IMR-90 (cell line): ENCODE measurements at regions not wholly inside any gene's neighbourhood (a gene's known extent, or its start where the extent isn't known, plus 50 kb on each side); places are given as distances from the start of the nearest gene placed in this dataset.

Source experiments
- ATAC-seq: fragments of 200-7000 bp; cut with Tn5 transposase; 2 replicates; pipeline ENCODE4 v1.9.1; 2020; ENCODE audit warnings: low read depth, mild to moderate bottlenecking, moderate library complexity
- BruUV-seq: library from RNA; stranded (reverse); fragments of 400-500 nt; replicated peaks from 2 replicates; lab custom pipeline; 2021; lab: Mats Ljungman, UMichigan
- CTCF ChIA-PET: fragments of 300-600 bp; formaldehyde crosslinking; extraction: SDS; loops from one replicate; lab custom pipeline; 2021; ENCODE audit warnings: antibody characterized with exemption; lab: Yijun Ruan, JAX
- POLR2A ChIA-PET: fragments of 300-600 bp; sonication (Branson Sonifier 250); formaldehyde crosslinking; loops from one replicate; lab custom pipeline; 2022; ENCODE audit warnings: antibody characterized with exemption; ENCODE audit not compliant: unreplicated experiment; lab: Charles Lee
- DNase-seq: peaks from one replicate; pipeline ENCODE4 v3.0.0; 2013
- H2AFZ ChIP-seq: replicated peaks from 2 replicates; pipeline ENCODE3; 2013; ENCODE audit warnings: low read length, mild to moderate bottlenecking; ENCODE audit not compliant: poor library complexity
- H2AK5ac ChIP-seq: 2 replicates; pipeline ENCODE4 v1.6.1; 2013; ENCODE audit warnings: low read depth, low read length, inconsistent platforms
- H2AK9ac ChIP-seq: replicated peaks from 2 replicates; pipeline ENCODE3; 2013; ENCODE audit warnings: mild to moderate bottlenecking, low read depth, low read length, moderate library complexity; ENCODE audit not compliant: poor library complexity
- H2BK120ac ChIP-seq: 2 replicates; pipeline ENCODE4 v1.6.1; 2013; ENCODE audit warnings: low read depth, low read length, inconsistent platforms
- H2BK15ac ChIP-seq: 3 replicates; pipeline ENCODE4 v1.6.1; 2013; ENCODE audit warnings: low read depth, low read length, inconsistent platforms
- H2BK20ac ChIP-seq: 2 replicates; pipeline ENCODE4 v1.6.1; 2013; ENCODE audit warnings: low read depth, mild to moderate bottlenecking, inconsistent platforms, low read length, moderate library complexity
- H2BK5ac ChIP-seq: 2 replicates; pipeline ENCODE4 v1.6.1; 2013; ENCODE audit warnings: mild to moderate bottlenecking, low read depth, low read length, inconsistent platforms; ENCODE audit not compliant: poor library complexity, severe bottlenecking
- H3K14ac ChIP-seq: replicated peaks from 2 replicates; pipeline ENCODE4 v1.6.1; 2013; ENCODE audit warnings: low read depth, low read length, inconsistent platforms
- H3K18ac ChIP-seq: 2 replicates; pipeline ENCODE4 v1.6.1; 2013; ENCODE audit warnings: low read depth, low read length, control low read depth
- H3K23ac ChIP-seq: 2 replicates; pipeline ENCODE4 v1.6.1; 2013; ENCODE audit warnings: low read depth, low read length, inconsistent platforms
- H3K27ac ChIP-seq: 2 replicates; pipeline ENCODE4 v1.5.1; 2013; ENCODE audit warnings: mild to moderate bottlenecking, control low read depth, low read length; ENCODE audit not compliant: insufficient read depth
- H3K27me3 ChIP-seq: 2 replicates; pipeline ENCODE4 v1.6.1; 2013; ENCODE audit warnings: low read length; ENCODE audit not compliant: control insufficient read depth, insufficient read depth
- H3K36me3 ChIP-seq: 2 replicates; pipeline ENCODE4 v1.6.1; 2013; ENCODE audit warnings: low read length, mixed read lengths; ENCODE audit not compliant: control insufficient read depth, insufficient read depth
- H3K4ac ChIP-seq: 2 replicates; pipeline ENCODE4 v1.6.1; 2013; ENCODE audit warnings: low read depth, low read length, inconsistent platforms
- H3K4me1 ChIP-seq: 2 replicates; pipeline ENCODE4 v1.6.1; 2013; ENCODE audit warnings: low read length, mixed read lengths; ENCODE audit not compliant: control insufficient read depth, insufficient read depth
- H3K4me2 ChIP-seq: 2 replicates; pipeline ENCODE4 v1.6.1; 2013; ENCODE audit warnings: low read depth, mild to moderate bottlenecking, control low read depth, low read length, moderate library complexity
- H3K4me3 ChIP-seq: 2 replicates; pipeline ENCODE4 v1.5.1; 2013; ENCODE audit warnings: low read depth, mild to moderate bottlenecking, control low read depth, low read length, moderate library complexity; ENCODE audit not compliant: insufficient read depth
- H3K56ac ChIP-seq: 2 replicates; pipeline ENCODE4 v1.6.1; 2013; ENCODE audit warnings: low read length, inconsistent platforms; ENCODE audit not compliant: insufficient read depth; ENCODE audit errors: extremely low read depth
- H3K79me1 ChIP-seq, 2 experiments: 2 replicates each; pipeline ENCODE4 v1.6.1; 2013; ENCODE audit warnings: low read length in 2 of 2, inconsistent platforms in 1 of 2, low read depth in 1 of 2
- H3K9ac ChIP-seq: 2 replicates; pipeline ENCODE4 v1.6.1; 2013; ENCODE audit warnings: low read depth, low read length, control low read depth
- H3K9me1 ChIP-seq: 2 replicates; pipeline ENCODE4 v1.6.1; 2013; ENCODE audit warnings: low read length, inconsistent platforms; ENCODE audit not compliant: insufficient read depth
- H3K9me3 ChIP-seq: 2 replicates; pipeline ENCODE4 v1.6.1; 2013; ENCODE audit warnings: low read length; ENCODE audit not compliant: control insufficient read depth, insufficient read depth
- H4K20me1 ChIP-seq: 2 replicates; pipeline ENCODE4 v1.6.1; 2013; ENCODE audit warnings: low read length, inconsistent platforms; ENCODE audit not compliant: insufficient read depth
- H4K5ac ChIP-seq: 2 replicates; pipeline ENCODE4 v1.6.1; 2013; ENCODE audit warnings: mild to moderate bottlenecking, low read depth, low read length, control low read depth
- H4K8ac ChIP-seq, 2 experiments: 2 replicates each; pipeline ENCODE4 v1.6.1; 2013; ENCODE audit warnings: low read depth in 2 of 2, low read length in 2 of 2, control low read depth in 1 of 2, inconsistent platforms in 1 of 2
- H4K91ac ChIP-seq: 2 replicates; pipeline ENCODE4 v1.6.1; 2013; ENCODE audit warnings: low read depth, low read length, inconsistent platforms; ENCODE audit not compliant: insufficient read depth
- MAFK ChIP-seq: IDR thresholded peaks from 2 replicates; pipeline ENCODE4 v1.6.1; 2012; ENCODE audit warnings: low read depth, low read length, improper control_type of control experiment
- MXI1 ChIP-seq: IDR thresholded peaks from 2 replicates; pipeline ENCODE4 v1.6.1; 2012; ENCODE audit warnings: low read depth, mild to moderate bottlenecking, low read length, moderate library complexity, borderline replicate concordance
- RFX5 ChIP-seq: IDR thresholded peaks from 2 replicates; pipeline ENCODE4 v1.8.0; 2012; ENCODE audit warnings: low read depth, mild to moderate bottlenecking, low read length, moderate library complexity
- WGBS, 2 experiments: methylation state at CpG; one replicate each; pipeline versions ENCODE4 v1.1.5 to v1.1.7; 2013; ENCODE audit warnings: missing lambda C conversion rate in 2 of 2; ENCODE audit not compliant: insufficient read length in 1 of 2; ENCODE audit errors: extremely low coverage in 2 of 2; 5-methylcytosine and 5-hydroxymethylcytosine counted together
- dilution Hi-C: fragments of 300-500 bp; cut with HindIII; formaldehyde crosslinking; loops from one replicate; pipeline ENCODE4 v1.14.3; 2018; ENCODE audit warnings: low sequenced_read_pairs; ENCODE audit not compliant: unreplicated experiment
- in situ Hi-C: fragments of 300-500 bp; cut with MboI; formaldehyde crosslinking; loops from 3 replicates; pipeline ENCODE4 v1.14.3; 2019; ENCODE audit warnings: low sequenced_read_pairs, inconsistent platforms, mixed read lengths
- intact Hi-C: fragments of 100-400 bp; cut with micrococcal nuclease; formaldehyde crosslinking; loops from 2 replicates; pipeline ENCODE4 v1.10.0; 2022

DNA sequence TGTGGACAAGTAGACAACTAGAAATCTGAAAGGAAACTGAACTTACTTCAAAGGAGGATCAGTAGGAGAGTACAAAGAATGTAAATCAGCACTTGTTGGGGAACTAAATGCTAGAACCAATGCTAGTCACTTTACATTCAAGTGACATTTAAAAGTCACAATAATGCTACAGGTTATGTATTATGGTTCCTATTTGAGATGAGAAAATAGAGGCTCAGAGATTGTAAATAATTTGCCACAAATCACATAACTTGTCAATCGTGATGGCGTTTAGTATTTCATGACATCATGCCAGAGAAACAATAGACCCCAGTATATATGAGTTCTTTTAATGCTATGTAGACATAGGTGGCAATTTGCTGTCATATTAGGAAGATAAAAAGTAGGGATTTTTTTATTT, 467.8 kb upstream of the CBLB start:
- H3K9me1 ChIP-seq, result no peaks in the 10 kb centered on the region
- intact Hi-C loops (no loop called here), in situ Hi-C loops (no loop called here), dilution Hi-C loops (no loop called here)
- H3K36me3 ChIP-seq, result no peaks in the 10 kb centered on the region
- H3K4ac ChIP-seq, result no peak overlapping the region
- DNase-seq (no peak), ATAC-seq (no peak)
- no peak overlapping the region for H2AK5ac ChIP-seq
- no peak overlapping the region for H3K23ac ChIP-seq
- H4K5ac ChIP-seq, result no peak overlapping the region
- peaks cover 2% of the 10 kb centered on the region for H3K4me1 ChIP-seq
- no peak overlapping the region for H4K91ac ChIP-seq
- H3K27ac ChIP-seq, result no peak overlapping the region
- no peak overlapping the region for H2BK120ac ChIP-seq
- no peaks in the 10 kb centered on the region for H3K9me3 ChIP-seq
- ChIA-PET POLR2A (no interaction called here), CTCF (interaction anchor here (0.6 kb wide), 1 partner anchor 685 kb away, joined by 3 read pairs; no protein-coding TSS in a partner anchor)
- no peak overlapping the region for H3K4me2 ChIP-seq
- no peak overlapping the region for H2BK20ac ChIP-seq
- BruUV-seq, result no TSS peak
- H3K14ac ChIP-seq, result no peak overlapping the region
- H3K27me3 ChIP-seq, result no peaks in the 10 kb centered on the region
- no peak overlapping the region for H4K8ac ChIP-seq
- no peak overlapping the region for H3K4me3 ChIP-seq
- H3K79me1 ChIP-seq, result no peaks in the 10 kb centered on the region
- no peak overlapping the region for H2AFZ ChIP-seq
- H3K56ac ChIP-seq, result no peak overlapping the region
- H3K9ac ChIP-seq, result no peak overlapping the region
- H2BK5ac ChIP-seq, result no peak overlapping the region
- H2AK9ac ChIP-seq, result no peak overlapping the region
- no peak overlapping the region for H3K18ac ChIP-seq
- WGBS, 2 experiments, result no CpG with 5 or more reads among the region's 2 CpGs
- H2BK15ac ChIP-seq, result no peak overlapping the region
- TF ChIP-seq RFX5 (no peak), MAFK (no peak), MXI1 (no peak)
- no peaks in the 10 kb centered on the region for H4K20me1 ChIP-seq
